Neural cell (in vitro differentiated cells): ENCODE measurements at regions not wholly inside any gene's neighbourhood (a gene's known extent, or its start where the extent isn't known, plus 50 kb on each side); places are given as distances from the start of the nearest gene placed in this dataset.

Source experiments
- H2AFZ ChIP-seq: fragments of 200-600, 300-800 bp; sonication (generic), shearing (Covaris generic); 2 replicates; pipeline ENCODE4 v1.6.0; 2014; ENCODE audit warnings: low read depth, mild to moderate bottlenecking, antibody characterized with exemption, low read length, moderate library complexity
- H3F3A ChIP-seq: fragments of 200-600 bp; shearing (Covaris generic); 2 replicates; pipeline ENCODE4 v1.6.1; 2016; ENCODE audit warnings: mild to moderate bottlenecking, moderate library complexity, mixed read lengths, antibody characterized with exemption, low read length; ENCODE audit not compliant: insufficient read depth, poor library complexity, severe bottlenecking
- H3K27ac ChIP-seq: fragments of 200-600, 300-800 bp; sonication (generic), shearing (Covaris generic); 2 replicates; pipeline ENCODE4 v1.5.1; 2014; ENCODE audit warnings: mild to moderate bottlenecking, low read length, moderate library complexity
- H3K27me3 ChIP-seq: fragments of 300-800, 200-600 bp; sonication (generic), shearing (Covaris generic); 2 replicates; pipeline ENCODE4 v1.6.0; 2014; ENCODE audit warnings: mild to moderate bottlenecking, low read depth, low read length, moderate library complexity; ENCODE audit not compliant: insufficient read depth
- H3K36me3 ChIP-seq: fragments of 300-800, 200-600 bp; sonication (generic), shearing (Covaris generic); 2 replicates; pipeline ENCODE4 v1.5.1; 2014; ENCODE audit warnings: mild to moderate bottlenecking, antibody characterized with exemption, low read length, moderate library complexity; ENCODE audit not compliant: insufficient read depth
- H3K4me2 ChIP-seq: fragments of 300-800, 200-600 bp; sonication (generic), shearing (Covaris generic); 2 replicates; pipeline ENCODE4 v1.6.0; 2014; ENCODE audit warnings: mild to moderate bottlenecking, low read length
- H3K4me3 ChIP-seq: fragments of 300-800, 200-600 bp; sonication (generic), shearing (Covaris generic); 2 replicates; pipeline ENCODE4 v1.5.1; 2014; ENCODE audit warnings: mild to moderate bottlenecking, low read length, moderate library complexity
- H3K79me2 ChIP-seq: fragments of 200-600 bp; shearing (Covaris generic); replicated peaks from 2 replicates; pipeline ENCODE4 v1.6.0; 2014; ENCODE audit warnings: mild to moderate bottlenecking, low read length, moderate library complexity; ENCODE audit not compliant: insufficient read depth
- H3K9ac ChIP-seq: fragments of 300-800, 200-600 bp; sonication (generic), shearing (Covaris generic); 2 replicates; pipeline ENCODE4 v1.6.1; 2016; ENCODE audit warnings: mild to moderate bottlenecking, low read length, mixed read lengths
- H3K9me2 ChIP-seq: fragments of 200-600 bp; shearing (Covaris generic); 2 replicates; pipeline ENCODE4 v1.6.1; 2016; ENCODE audit warnings: mild to moderate bottlenecking, low read length, mixed read lengths; ENCODE audit not compliant: insufficient read depth
- H3K9me3 ChIP-seq: fragments of 200-600, 300-800 bp; sonication (generic), shearing (Covaris generic); 2 replicates; pipeline ENCODE4 v1.6.1; 2016; ENCODE audit warnings: mild to moderate bottlenecking, mixed run types, low read length, moderate library complexity, mixed read lengths
- H4K20me1 ChIP-seq: fragments of 200-600 bp; shearing (Covaris generic); 2 replicates; pipeline ENCODE4 v1.6.1; 2016; ENCODE audit warnings: mild to moderate bottlenecking, mixed run types; ENCODE audit not compliant: insufficient read depth
- CTCF ChIP-seq: fragments of 450-650 bp; IDR thresholded peaks from 2 replicates; pipeline ENCODE4 v1.5.1; 2014; ENCODE audit warnings: antibody characterized with exemption, mild to moderate bottlenecking, moderate library complexity; ENCODE audit not compliant: poor library complexity, severe bottlenecking
- EP300 ChIP-seq: fragments of 450-650 bp; conservative IDR thresholded peaks from 2 replicates; pipeline ENCODE4 v1.6.1; 2014; ENCODE audit warnings: antibody characterized with exemption, mild to moderate bottlenecking, moderate library complexity; ENCODE audit not compliant: poor library complexity, severe bottlenecking
- EZH2 ChIP-seq: fragments of 200-600, 300-800 bp; shearing (Covaris generic), sonication (generic); IDR thresholded peaks from 2 replicates; pipeline ENCODE4 v1.6.1; 2014; ENCODE audit warnings: antibody characterized with exemption, low read length, borderline replicate concordance, mild to moderate bottlenecking; ENCODE audit not compliant: insufficient read depth, poor library complexity, severe bottlenecking
- MXI1 ChIP-seq: fragments of 450-650 bp; conservative IDR thresholded peaks from 2 replicates; pipeline ENCODE4 v1.6.1; 2014; ENCODE audit warnings: antibody characterized with exemption, mild to moderate bottlenecking; ENCODE audit not compliant: poor library complexity, severe bottlenecking
- POLR2AphosphoS5 ChIP-seq: IDR thresholded peaks from 2 replicates; pipeline ENCODE4 v1.6.1; 2012
- RAD21 ChIP-seq: fragments of 450-650 bp; conservative IDR thresholded peaks from 2 replicates; pipeline ENCODE4 v1.6.1; 2014; ENCODE audit warnings: antibody characterized with exemption, mild to moderate bottlenecking, moderate library complexity
- REST ChIP-seq: IDR thresholded peaks from 2 replicates; pipeline ENCODE4 v1.6.1; 2012; ENCODE audit warnings: borderline replicate concordance
- SMC3 ChIP-seq: fragments of 450-650 bp; conservative IDR thresholded peaks from 2 replicates; pipeline ENCODE4 v1.6.1; 2014; ENCODE audit warnings: antibody characterized with exemption, mild to moderate bottlenecking, moderate library complexity; ENCODE audit not compliant: poor library complexity
- TAF1 ChIP-seq: IDR thresholded peaks from 2 replicates; pipeline ENCODE4 v1.6.1; 2012; ENCODE audit warnings: low read depth

- H3K4me2 ChIP-seq, result no peak overlapping the region
- TF ChIP-seq SMC3 (no peak), MXI1 (no peak), EZH2 (no peak), RAD21 (no peak), POLR2AphosphoS5 (no peak), REST (no peak), EP300 (no peak), CTCF (no peak), TAF1 (no peak)
- H3K27me3 ChIP-seq, result no peaks in the 10 kb centered on the region
- no peaks in the 10 kb centered on the region for H3K9me2 ChIP-seq
- peaks cover 4% of the 10 kb centered on the region for H3K9me3 ChIP-seq
- no peak overlapping the region for H3K27ac ChIP-seq
- H4K20me1 ChIP-seq, result no peaks in the 10 kb centered on the region
- H3K4me3 ChIP-seq, result no peak overlapping the region
- no peaks in the 10 kb centered on the region for H3F3A ChIP-seq
- H2AFZ ChIP-seq, result no peak overlapping the region
- H3K9ac ChIP-seq, result no peak overlapping the region
- no peaks in the 10 kb centered on the region for H3K79me2 ChIP-seq
- H3K36me3 ChIP-seq, result no peaks in the 10 kb centered on the region
These were observed 570.6 kb downstream of the EFNA5 start for GRCh38 chr5:107100121-107100520.

- Histone ChIP-seq H3K36me3 (no peaks in the 10 kb centered on the region), H3K4me2 (no peak overlapping the region), H3K4me3 (no peak overlapping the region), H4K20me1 (no peaks in the 10 kb centered on the region), H3F3A (no peaks in the 10 kb centered on the region), H3K27me3 (no peaks in the 10 kb centered on the region), H3K9ac (no peak overlapping the region), H3K27ac (no peak overlapping the region), H3K9me2 (no peaks in the 10 kb centered on the region), H3K9me3 (peaks cover 4% of the 10 kb centered on the region), H3K79me2 (no peaks in the 10 kb centered on the region), H2AFZ (no peak overlapping the region)
- no peak for TF ChIP-seq SMC3
- no peak for TF ChIP-seq EZH2
- no peak for TF ChIP-seq MXI1
- no peak for TF ChIP-seq RAD21
- no peak for TF ChIP-seq EP300
- no peak for TF ChIP-seq CTCF
- no peak for TF ChIP-seq TAF1
- TF ChIP-seq REST, result no peak
- no peak for TF ChIP-seq POLR2AphosphoS5
These were observed 571.2 kb downstream of the EFNA5 start for GRCh38 chr5:107099506-107099905.
